Uterus (tissue), 3 donors: ENCODE measurements at regions not wholly inside any gene's neighbourhood (a gene's known extent, or its start where the extent isn't known, plus 50 kb on each side); places are given as distances from the start of the nearest gene placed in this dataset.

Experiments used
- DNase-seq, 2 donors: peaks; one replicate each; pipeline ENCODE4 v3.0.0-alpha.2; 2019 to 2020
- H3K27ac ChIP-seq, 2 donors: fragments of 200-600 bp; sonication (generic); 1 replicate in 1 of 2; 2 replicates in 1 of 2; pipeline ENCODE4 v1.5.1; 2016 to 2018
- H3K27me3 ChIP-seq, 2 donors: fragments of 200-600 bp; sonication (generic); one replicate each; pipeline ENCODE4 v1.5.1; 2018 to 2019; ENCODE audit warnings: control low read depth in 1 of 2
- H3K36me3 ChIP-seq, 2 donors: fragments of 200-600 bp; sonication (generic); one replicate each; pipeline ENCODE4 v1.5.1; 2019; ENCODE audit warnings: control low read depth in 1 of 2
- H3K4me1 ChIP-seq, 2 donors: fragments of 200-600 bp; sonication (generic); one replicate each; pipeline ENCODE4 v1.5.1; 2018 to 2019; ENCODE audit warnings: control low read depth in 1 of 2
- H3K4me3 ChIP-seq, 2 donors: fragments of 200-600 bp; sonication (generic); 1 replicate in 1 of 2; 2 replicates in 1 of 2; pipeline ENCODE4 v1.5.1; 2018 to 2019; ENCODE audit warnings: mild to moderate bottlenecking in 1 of 2
- H3K9me3 ChIP-seq, 2 donors: fragments of 200-600 bp; sonication (generic); one replicate each; pipeline ENCODE4 v1.5.1; 2019; ENCODE audit warnings: control low read depth in 1 of 2
- POLR2A ChIP-seq, 2 donors: fragments of 450-650 bp; IDR thresholded peaks; one replicate each; pipeline ENCODE4 v1.6.1; 2016; ENCODE audit warnings: antibody characterized with exemption in 2 of 2, mild to moderate bottlenecking in 1 of 2, moderate library complexity in 1 of 2
- intact Hi-C: fragments of 100-400 bp; cut with DNase I; formaldehyde crosslinking; loops from one replicate; pipeline ENCODE4 v1.15.1; 2023; ENCODE audit warnings: low total_unique reads
- TF ChIP-seq, protein P1 (sequence below), 4 experiments: fragments of 200-600 bp in 2 of 4; fragments of 450-650 bp in 2 of 4; sonication (generic) in 2 of 4; IDR thresholded peaks; one replicate each; pipeline ENCODE4 v1.5.1; 2016 to 2019; ENCODE audit warnings: antibody characterized with exemption in 4 of 4, mild to moderate bottlenecking in 2 of 4, moderate library complexity in 1 of 4
- donor health status: DM: yes; HTN: yes; CAD: no.

DNA sequence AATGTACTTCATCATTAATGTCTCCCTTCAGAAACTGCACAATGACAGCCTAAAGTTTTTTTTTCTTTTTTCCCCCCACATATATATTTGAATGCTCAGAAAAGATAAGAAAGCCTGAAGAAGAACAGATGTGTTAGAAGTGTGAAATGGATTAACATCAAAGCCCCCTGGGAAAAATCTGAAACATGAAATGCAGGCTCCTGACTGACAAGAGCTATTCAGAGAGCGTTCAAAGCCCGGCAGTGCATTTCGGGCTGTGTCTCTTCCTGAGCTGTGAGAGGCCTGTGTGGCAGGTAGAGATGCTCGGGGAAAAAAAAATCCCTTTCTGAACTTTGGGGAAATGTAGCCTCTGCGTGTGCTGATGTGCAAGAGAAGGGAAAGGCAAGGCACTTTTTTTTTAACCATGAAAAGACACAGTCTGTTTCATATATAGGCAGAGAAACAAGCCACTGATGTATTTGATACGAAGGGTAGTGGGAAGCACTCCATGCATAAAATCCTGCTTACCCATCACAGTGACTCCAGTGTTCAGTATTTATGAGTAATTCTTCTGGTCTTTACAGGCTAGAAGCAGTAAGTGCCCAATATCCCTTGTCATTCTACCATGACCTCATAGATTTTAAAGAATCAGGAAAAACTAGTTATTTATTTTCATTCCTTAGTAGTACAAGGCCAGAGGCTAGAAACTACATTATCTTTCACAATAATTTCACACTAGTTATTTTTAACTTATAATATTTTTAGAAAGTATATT lies 1574.2 kb upstream of the PIK3C3 start:
- no peak for TF ChIP-seq POLR2A (IDR thresholded peaks at IDR 0.05)
- TF ChIP-seq, protein P1, sequence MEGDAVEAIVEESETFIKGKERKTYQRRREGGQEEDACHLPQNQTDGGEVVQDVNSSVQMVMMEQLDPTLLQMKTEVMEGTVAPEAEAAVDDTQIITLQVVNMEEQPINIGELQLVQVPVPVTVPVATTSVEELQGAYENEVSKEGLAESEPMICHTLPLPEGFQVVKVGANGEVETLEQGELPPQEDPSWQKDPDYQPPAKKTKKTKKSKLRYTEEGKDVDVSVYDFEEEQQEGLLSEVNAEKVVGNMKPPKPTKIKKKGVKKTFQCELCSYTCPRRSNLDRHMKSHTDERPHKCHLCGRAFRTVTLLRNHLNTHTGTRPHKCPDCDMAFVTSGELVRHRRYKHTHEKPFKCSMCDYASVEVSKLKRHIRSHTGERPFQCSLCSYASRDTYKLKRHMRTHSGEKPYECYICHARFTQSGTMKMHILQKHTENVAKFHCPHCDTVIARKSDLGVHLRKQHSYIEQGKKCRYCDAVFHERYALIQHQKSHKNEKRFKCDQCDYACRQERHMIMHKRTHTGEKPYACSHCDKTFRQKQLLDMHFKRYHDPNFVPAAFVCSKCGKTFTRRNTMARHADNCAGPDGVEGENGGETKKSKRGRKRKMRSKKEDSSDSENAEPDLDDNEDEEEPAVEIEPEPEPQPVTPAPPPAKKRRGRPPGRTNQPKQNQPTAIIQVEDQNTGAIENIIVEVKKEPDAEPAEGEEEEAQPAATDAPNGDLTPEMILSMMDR (IDR thresholded peaks at IDR 0.05) = no peak
- Histone ChIP-seq H3K4me3 (no peak overlapping the region), H3K36me3 (no peaks in the 10 kb centered on the region), H3K9me3 (no peaks in the 10 kb centered on the region), H3K27ac (no peak overlapping the region), H3K27me3 (no peaks in the 10 kb centered on the region), H3K4me1 (no peaks in the 10 kb centered on the region)
- intact Hi-C loops = no loop called here
- no peak for DNase-seq

DNA sequence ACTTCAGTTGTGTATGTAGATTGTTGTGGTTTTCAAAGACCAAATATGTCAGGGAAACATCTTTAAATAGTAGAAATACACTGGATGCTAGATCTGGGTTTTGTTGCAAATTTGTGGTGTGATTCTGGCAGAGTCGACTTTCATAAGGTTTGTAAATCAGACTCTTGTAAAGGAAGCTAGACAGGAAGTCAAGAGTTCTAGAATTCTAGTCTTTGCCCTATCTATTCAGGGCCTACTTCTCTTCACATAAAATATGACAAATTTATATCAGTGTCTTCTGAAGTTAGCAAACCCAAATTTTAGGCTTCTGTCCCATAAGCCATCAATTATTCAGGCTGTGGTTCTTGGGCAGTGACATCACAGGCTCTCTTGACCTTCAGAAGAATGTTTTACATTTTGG lies 1579.2 kb upstream of the PIK3C3 start:
- no peak overlapping the region for H3K27ac ChIP-seq
- H3K36me3 ChIP-seq = no peaks in the 10 kb centered on the region
- no peak for TF ChIP-seq POLR2A (IDR thresholded peaks at IDR 0.05)
- TF ChIP-seq, protein P1 (IDR thresholded peaks at IDR 0.05) = no peak
- intact Hi-C loops = no loop called here
- no peaks in the 10 kb centered on the region for H3K4me1 ChIP-seq
- no peaks in the 10 kb centered on the region for H3K27me3 ChIP-seq
- H3K9me3 ChIP-seq = no peaks in the 10 kb centered on the region
- no peak overlapping the region for H3K4me3 ChIP-seq
- DNase-seq = no peak

DNA sequence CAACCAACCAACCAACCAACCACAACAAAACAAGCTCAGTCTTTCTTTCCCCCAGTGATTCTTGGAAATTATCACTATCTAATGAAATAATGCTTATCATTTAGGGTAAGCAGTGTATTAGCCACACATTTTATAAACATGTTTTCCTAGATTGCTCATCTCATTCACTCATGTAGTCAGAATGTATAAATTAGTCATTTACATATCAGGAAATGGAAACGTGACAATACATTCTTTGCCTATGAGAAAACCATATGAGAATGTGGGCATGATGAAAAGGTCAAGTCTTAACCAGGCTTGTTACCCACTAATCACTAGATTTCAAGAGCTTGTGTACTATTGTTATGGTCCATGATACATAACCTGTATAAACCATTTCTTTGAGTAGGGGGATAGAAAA lies 1583.4 kb upstream of the PIK3C3 start:
- Histone ChIP-seq H3K4me1 (no peaks in the 10 kb centered on the region), H3K9me3 (no peaks in the 10 kb centered on the region), H3K4me3 (no peak overlapping the region), H3K27me3 (no peaks in the 10 kb centered on the region), H3K27ac (no peak overlapping the region), H3K36me3 (no peaks in the 10 kb centered on the region)
- intact Hi-C loops = no loop called here
- TF ChIP-seq POLR2A (IDR thresholded peaks at IDR 0.05) = no peak
- TF ChIP-seq, protein P1 (IDR thresholded peaks at IDR 0.05) = no peak
- DNase-seq = no peak

DNA sequence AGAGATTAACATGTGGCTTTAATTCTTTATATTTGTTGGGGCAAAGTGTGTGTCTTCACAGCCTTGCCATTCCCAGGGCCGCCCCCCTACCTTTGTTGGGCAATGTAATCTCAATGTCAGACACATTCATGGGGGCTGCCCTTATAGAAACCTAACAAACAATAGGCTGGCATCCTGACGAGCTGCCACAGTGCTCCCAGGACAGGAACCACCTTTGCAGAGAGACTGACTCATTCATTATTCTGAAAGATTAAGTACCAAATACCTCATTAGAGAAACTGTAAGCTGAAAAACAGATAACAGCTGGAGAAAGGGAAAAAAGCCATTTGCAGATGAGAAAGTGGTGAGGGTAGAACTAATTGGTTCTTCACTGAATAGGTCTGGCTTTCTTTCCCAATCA lies 1587.5 kb upstream of the PIK3C3 start:
- Histone ChIP-seq H3K27me3 (no peaks in the 10 kb centered on the region), H3K4me1 (no peaks in the 10 kb centered on the region), H3K36me3 (no peaks in the 10 kb centered on the region), H3K27ac (no peak overlapping the region), H3K4me3 (no peak overlapping the region), H3K9me3 (no peaks in the 10 kb centered on the region)
- DNase-seq = no peak
- intact Hi-C loops = no loop called here
- TF ChIP-seq, protein P1 (IDR thresholded peaks at IDR 0.05) = no peak
- TF ChIP-seq POLR2A (IDR thresholded peaks at IDR 0.05) = no peak

DNA sequence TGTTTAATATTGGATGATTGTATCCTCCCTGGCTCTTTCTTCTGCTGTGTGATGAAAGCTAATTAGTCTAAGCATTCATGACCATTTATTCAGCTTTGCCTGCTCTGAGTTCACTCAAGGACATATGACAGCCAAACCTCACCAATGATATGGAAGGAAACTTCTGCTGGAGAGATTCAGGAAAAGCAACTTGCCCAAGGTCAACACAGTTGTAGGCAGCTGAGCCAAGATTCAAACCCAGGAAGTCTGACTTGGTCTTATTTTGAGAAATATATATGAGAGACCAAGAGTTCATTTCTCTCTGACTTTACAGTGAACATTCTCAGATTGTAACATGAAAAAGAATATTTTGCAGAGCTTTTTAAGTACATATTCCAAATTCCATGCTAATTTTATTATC lies 1588.5 kb upstream of the PIK3C3 start:
- Histone ChIP-seq H3K9me3 (no peaks in the 10 kb centered on the region), H3K4me3 (no peak overlapping the region), H3K4me1 (no peaks in the 10 kb centered on the region), H3K27me3 (no peaks in the 10 kb centered on the region), H3K36me3 (no peaks in the 10 kb centered on the region), H3K27ac (no peak overlapping the region)
- DNase-seq = no peak
- no peak for TF ChIP-seq POLR2A (IDR thresholded peaks at IDR 0.05)
- TF ChIP-seq, protein P1 (IDR thresholded peaks at IDR 0.05) = no peak
- intact Hi-C loops = no loop called here
